GM18873 (cell line): ENCODE measurements at regions not wholly inside any gene's neighbourhood (a gene's known extent, or its start where the extent isn't known, plus 50 kb on each side); places are given as distances from the start of the nearest gene placed in this dataset.
A peak's percentile ranks its signal among the peaks of the same experiment; 100 is the strongest.

Source experiments
- ATAC-seq: cut with Tn5 transposase; IDR thresholded peaks from one replicate; pipeline ENCODE4 v1.9.1; 2021; ENCODE audit warnings: mild to moderate bottlenecking, moderate library complexity, moderate number of reproducible peaks; ENCODE audit not compliant: unreplicated experiment, low FRiP score

GRCh38 chr14:35456261-35456660, 51.7 kb upstream of the NFKBIA start:
- no peak for ATAC-seq

DNA sequence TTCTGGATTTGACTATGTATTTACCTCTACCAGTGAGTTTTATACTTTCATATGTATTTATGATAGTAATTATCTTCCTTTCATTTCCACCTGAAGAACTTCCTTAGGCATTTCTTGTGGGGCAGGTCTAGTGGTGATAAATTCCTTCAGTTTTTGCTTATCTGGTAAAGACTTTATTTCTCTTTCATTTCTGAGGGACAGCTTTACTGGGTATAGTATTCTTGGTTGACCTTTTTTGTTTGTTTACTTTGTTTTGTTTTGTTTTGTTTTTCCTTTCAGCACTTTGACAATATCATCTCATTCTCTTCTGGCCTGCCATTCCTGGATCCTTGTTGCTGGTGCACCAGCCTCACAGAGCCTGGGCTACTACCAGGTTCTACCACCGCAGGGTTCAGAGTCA, 53.9 kb upstream of the NFKBIA start:
- no peak for ATAC-seq

DNA sequence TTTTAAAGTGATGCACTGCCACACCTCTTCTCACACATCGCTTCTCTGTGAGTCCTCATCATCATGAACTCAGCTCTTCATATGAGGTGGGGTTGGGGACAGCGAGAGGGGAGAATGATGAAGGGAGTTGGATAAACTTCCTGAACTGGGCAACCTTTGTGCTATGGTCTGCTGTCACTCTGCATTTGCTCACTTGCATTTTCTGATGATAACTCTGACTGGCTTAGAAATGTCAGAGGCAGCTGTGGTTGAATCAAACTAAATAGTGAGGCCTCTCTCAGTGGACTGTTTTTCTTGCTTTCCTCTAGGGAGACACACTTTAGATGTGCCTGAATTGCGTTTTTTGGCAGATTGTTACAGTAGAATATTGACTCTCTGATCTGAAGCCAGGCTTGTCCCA, 55.2 kb upstream of the NFKBIA start:
- ATAC-seq, result no peak

GRCh38 chr14:35470755-35471154, 63.2 kb upstream of the INSM2 start:
- ATAC-seq, result no peak

- ATAC-seq, result no peak
Measured at GRCh38 chr14:35471803-35472202, 62.2 kb upstream of the INSM2 start.

- no peak for ATAC-seq
Measured at GRCh38 chr14:35474323-35474722, 59.6 kb upstream of the INSM2 start.

DNA sequence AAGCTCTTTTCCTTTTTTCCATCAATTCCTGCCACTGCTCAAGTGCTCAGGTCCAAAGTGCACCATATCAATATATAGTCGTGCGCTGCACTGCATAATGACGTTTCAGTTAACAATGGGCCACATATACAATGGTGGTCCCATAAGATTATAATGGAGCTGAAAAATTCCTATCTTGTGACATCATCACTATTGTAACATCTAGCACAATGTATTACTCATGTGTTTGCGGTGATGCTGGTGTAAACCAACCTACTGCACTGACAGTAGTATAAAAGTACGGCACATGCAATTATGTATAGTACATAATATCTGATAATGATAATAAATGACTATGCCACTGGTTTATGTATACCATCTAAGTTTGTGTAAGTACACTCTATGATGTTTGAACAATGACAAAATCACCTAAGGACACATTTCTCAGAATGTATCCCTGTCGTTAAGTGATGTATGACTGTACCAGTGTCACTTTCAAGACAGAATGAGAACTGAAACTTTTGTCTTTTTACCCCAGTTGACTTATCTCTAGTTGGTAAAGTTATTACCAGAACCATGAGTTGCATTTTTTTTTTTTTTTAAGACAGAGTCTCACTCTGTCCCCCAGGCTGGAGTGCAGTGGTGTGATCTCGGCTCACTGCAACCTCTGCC, 53.7 kb upstream of the INSM2 start:
- peak; percentile 92 for ATAC-seq

- no peak for ATAC-seq
Measured at GRCh38 chr14:35482994-35483515, 50.9 kb upstream of the INSM2 start.
